ENCODE measurements at regions not wholly inside any gene's neighbourhood (a gene's known extent, or its start where the extent isn't known, plus 50 kb on each side); places are given as distances from the start of the nearest gene placed in this dataset.

- TF ChIP-seq CTCF (IDR thresholded peaks at IDR 0.05) (no peak), POLR2A (IDR thresholded peaks at IDR 0.05) (no peak), POLR2AphosphoS5 (IDR thresholded peaks at IDR 0.05; ENCODE audit: insufficient read depth in 1 of 2, low read depth in 1 of 2) (no peak)
Observed at GRCh38 chr3:144815655-144816054, 844.0 kb downstream of the DIPK2A start.
